ENCODE measurements at regions not wholly inside any gene's neighbourhood (a gene's known extent, or its start where the extent isn't known, plus 50 kb on each side); places are given as distances from the start of the nearest gene placed in this dataset.
A peak's percentile ranks its signal among the peaks of the same experiment; 100 is the strongest.

DNA sequence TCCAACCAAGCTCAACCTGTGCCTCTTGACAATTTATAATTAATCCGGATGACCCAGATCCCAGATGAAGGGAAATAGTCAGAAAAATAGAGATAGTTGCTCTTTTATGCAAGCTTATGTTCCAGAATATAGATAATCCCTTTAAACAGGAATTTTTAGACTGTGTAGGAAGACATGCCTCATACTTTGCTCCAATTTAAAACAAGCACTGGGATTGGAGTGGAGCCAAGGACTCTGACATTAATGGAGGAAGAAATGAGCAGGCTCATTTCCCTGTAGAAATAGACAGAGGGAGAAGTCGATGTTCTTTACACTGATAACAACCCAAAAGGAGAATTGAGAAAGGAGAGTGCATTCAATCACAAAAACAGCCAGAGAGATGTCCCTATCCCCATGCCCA, 70.1 kb upstream of the LRRC55 start:
- Histone ChIP-seq H3K4me3 (ENCODE audit: low read length) (no peak overlapping the region), H3K27me3 (ENCODE audit: low read length) (no peaks in the 10 kb centered on the region), H3K4me1 (ENCODE audit: low read length) (no peaks in the 10 kb centered on the region), H3K4me2 (ENCODE audit: low read depth, low read length, poor library complexity, severe bottlenecking) (no peak overlapping the region), H3K9ac (ENCODE audit: low read length) (no peak overlapping the region), H3K79me2 (ENCODE audit: low read length) (no peaks in the 10 kb centered on the region), H3K36me3 (ENCODE audit: insufficient read depth, low read length) (no peaks in the 10 kb centered on the region), H3K9me2 (replicated peaks; ENCODE audit: insufficient read depth, low read length) (no peaks in the 10 kb centered on the region), H2AFZ (ENCODE audit: low read length) (no peak overlapping the region), H3K9me3 (ENCODE audit: low read length) (no peaks in the 10 kb centered on the region), H4K20me1 (ENCODE audit: insufficient read depth, low read depth, low read length) (no peaks in the 10 kb centered on the region), H3K27ac (ENCODE audit: low read length) (no peak overlapping the region)
- DNase-seq, result no peak

DNA sequence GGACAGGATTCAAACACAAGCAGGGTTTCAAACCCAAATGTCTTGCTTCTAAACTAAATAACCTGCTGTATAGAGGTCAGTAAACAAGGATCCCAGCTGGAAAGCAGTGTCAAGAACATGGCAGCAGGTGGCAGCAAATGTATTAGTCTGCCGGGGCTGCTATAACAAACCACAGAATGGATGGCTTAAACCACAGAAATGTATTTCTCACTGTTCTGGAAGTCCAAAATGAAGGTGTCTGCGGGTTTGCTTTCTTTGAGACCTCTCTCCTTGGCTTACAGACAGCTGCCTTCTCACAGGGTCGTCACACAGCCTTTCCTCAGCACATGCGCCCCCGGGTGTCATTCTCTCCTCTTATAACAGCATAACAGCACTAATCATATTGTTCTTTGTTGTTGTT, 65.1 kb upstream of the LRRC55 start:
- H3K4me1 ChIP-seq (ENCODE audit: low read length), result no peaks in the 10 kb centered on the region
- DNase-seq, result peak; percentile 75
- no peak overlapping the region for H3K9ac ChIP-seq (ENCODE audit: low read length)
- H3K9me2 ChIP-seq (replicated peaks; ENCODE audit: insufficient read depth, low read length), result no peaks in the 10 kb centered on the region
- no peak overlapping the region for H3K4me3 ChIP-seq (ENCODE audit: low read length)
- no peaks in the 10 kb centered on the region for H3K36me3 ChIP-seq (ENCODE audit: insufficient read depth, low read length)
- H3K27ac ChIP-seq (ENCODE audit: low read length), result no peak overlapping the region
- no peaks in the 10 kb centered on the region for H3K79me2 ChIP-seq (ENCODE audit: low read length)
- no peak overlapping the region for H3K4me2 ChIP-seq (ENCODE audit: low read depth, low read length, poor library complexity, severe bottlenecking)
- H3K9me3 ChIP-seq (ENCODE audit: low read length), result no peaks in the 10 kb centered on the region
- no peak overlapping the region for H2AFZ ChIP-seq (ENCODE audit: low read length)
- no peaks in the 10 kb centered on the region for H3K27me3 ChIP-seq (ENCODE audit: low read length)
- no peaks in the 10 kb centered on the region for H4K20me1 ChIP-seq (ENCODE audit: insufficient read depth, low read depth, low read length)

DNA sequence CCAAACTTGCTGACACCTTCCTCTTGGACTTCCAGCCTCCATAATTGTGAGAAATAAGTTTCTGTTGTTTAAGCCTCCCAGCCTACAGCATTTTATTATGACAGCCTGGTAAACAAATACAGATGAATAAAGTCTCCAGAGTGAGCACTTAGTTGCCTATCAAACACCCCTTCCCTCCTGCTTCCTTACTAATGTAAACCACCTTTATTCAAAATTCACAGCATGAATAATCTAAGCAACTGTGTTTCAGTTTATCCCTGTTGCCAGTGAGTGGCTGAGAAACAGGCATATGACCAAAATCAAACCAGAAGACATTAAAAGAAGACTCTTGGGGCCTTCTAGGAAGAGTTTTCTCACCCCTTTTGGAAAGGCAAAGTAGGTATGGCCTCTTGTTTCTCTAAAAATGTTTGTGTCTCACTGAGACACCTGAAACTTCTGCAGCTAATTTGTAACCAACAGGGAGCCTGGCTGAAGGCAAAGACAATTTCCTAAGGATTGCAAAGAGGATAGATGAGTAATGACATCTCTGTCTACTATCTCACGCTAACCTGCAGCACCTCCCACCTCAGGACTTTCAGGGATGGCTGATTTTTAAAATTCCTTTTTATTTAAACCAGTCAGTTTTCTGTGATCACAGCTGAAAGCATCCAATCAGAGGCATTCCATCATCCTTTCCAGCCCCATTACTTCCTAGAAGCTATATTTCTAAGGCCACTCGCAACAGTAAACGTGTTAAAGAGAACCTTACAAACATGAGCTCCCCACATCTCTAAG, 61.4 kb upstream of the LRRC55 start:
- no peaks in the 10 kb centered on the region for H3K79me2 ChIP-seq (ENCODE audit: low read length)
- no peaks in the 10 kb centered on the region for H3K36me3 ChIP-seq (ENCODE audit: insufficient read depth, low read length)
- no peaks in the 10 kb centered on the region for H3K9me3 ChIP-seq (ENCODE audit: low read length)
- no peak overlapping the region for H2AFZ ChIP-seq (ENCODE audit: low read length)
- no peak overlapping the region for H3K4me2 ChIP-seq (ENCODE audit: low read depth, low read length, poor library complexity, severe bottlenecking)
- no peaks in the 10 kb centered on the region for H3K4me1 ChIP-seq (ENCODE audit: low read length)
- H4K20me1 ChIP-seq (ENCODE audit: insufficient read depth, low read depth, low read length), result no peaks in the 10 kb centered on the region
- no peak for DNase-seq
- no peak overlapping the region for H3K9ac ChIP-seq (ENCODE audit: low read length)
- no peaks in the 10 kb centered on the region for H3K27me3 ChIP-seq (ENCODE audit: low read length)
- no peak overlapping the region for H3K27ac ChIP-seq (ENCODE audit: low read length)
- no peak overlapping the region for H3K4me3 ChIP-seq (ENCODE audit: low read length)
- H3K9me2 ChIP-seq (replicated peaks; ENCODE audit: insufficient read depth, low read length), result no peaks in the 10 kb centered on the region

DNA sequence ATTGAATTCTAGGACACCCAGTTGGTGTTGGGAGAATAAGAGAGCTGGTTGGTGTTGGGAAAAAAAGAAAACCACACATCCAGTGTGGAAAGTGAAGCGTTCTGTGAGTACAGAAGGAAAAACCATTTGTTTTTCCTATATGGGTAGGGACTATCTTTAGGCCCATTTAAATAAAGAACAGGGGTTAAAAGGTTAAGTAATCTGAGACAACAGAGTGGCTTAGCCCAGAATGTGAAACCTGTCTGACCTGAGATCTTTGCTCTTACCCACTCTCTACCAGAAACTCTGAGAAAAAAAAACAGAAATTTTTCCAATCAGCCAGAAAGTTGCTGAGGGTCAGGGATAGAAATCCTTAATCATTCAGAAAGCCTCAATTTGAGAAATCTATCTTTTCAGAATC, 59.8 kb upstream of the LRRC55 start:
- H3K9ac ChIP-seq (ENCODE audit: low read length), result no peak overlapping the region
- no peak overlapping the region for H3K4me2 ChIP-seq (ENCODE audit: low read depth, low read length, poor library complexity, severe bottlenecking)
- no peak overlapping the region for H3K4me3 ChIP-seq (ENCODE audit: low read length)
- H4K20me1 ChIP-seq (ENCODE audit: insufficient read depth, low read depth, low read length), result no peaks in the 10 kb centered on the region
- H3K27ac ChIP-seq (ENCODE audit: low read length), result no peak overlapping the region
- no peak overlapping the region for H2AFZ ChIP-seq (ENCODE audit: low read length)
- no peaks in the 10 kb centered on the region for H3K36me3 ChIP-seq (ENCODE audit: insufficient read depth, low read length)
- no peak for DNase-seq
- no peaks in the 10 kb centered on the region for H3K9me2 ChIP-seq (replicated peaks; ENCODE audit: insufficient read depth, low read length)
- no peaks in the 10 kb centered on the region for H3K4me1 ChIP-seq (ENCODE audit: low read length)
- no peaks in the 10 kb centered on the region for H3K27me3 ChIP-seq (ENCODE audit: low read length)
- H3K9me3 ChIP-seq (ENCODE audit: low read length), result no peaks in the 10 kb centered on the region
- no peaks in the 10 kb centered on the region for H3K79me2 ChIP-seq (ENCODE audit: low read length)

GRCh38 chr11:57123590-57123989, 58.2 kb upstream of the LRRC55 start:
- H4K20me1 ChIP-seq (ENCODE audit: insufficient read depth, low read depth, low read length), result no peaks in the 10 kb centered on the region
- no peak overlapping the region for H3K27ac ChIP-seq (ENCODE audit: low read length)
- H3K4me1 ChIP-seq (ENCODE audit: low read length), result no peaks in the 10 kb centered on the region
- no peak overlapping the region for H3K9ac ChIP-seq (ENCODE audit: low read length)
- H3K4me2 ChIP-seq (ENCODE audit: low read depth, low read length, poor library complexity, severe bottlenecking), result no peak overlapping the region
- H3K79me2 ChIP-seq (ENCODE audit: low read length), result no peaks in the 10 kb centered on the region
- no peaks in the 10 kb centered on the region for H3K9me3 ChIP-seq (ENCODE audit: low read length)
- H3K27me3 ChIP-seq (ENCODE audit: low read length), result no peaks in the 10 kb centered on the region
- no peak overlapping the region for H2AFZ ChIP-seq (ENCODE audit: low read length)
- DNase-seq, result no peak
- H3K9me2 ChIP-seq (replicated peaks; ENCODE audit: insufficient read depth, low read length), result no peaks in the 10 kb centered on the region
- H3K36me3 ChIP-seq (ENCODE audit: insufficient read depth, low read length), result no peaks in the 10 kb centered on the region
- H3K4me3 ChIP-seq (ENCODE audit: low read length), result no peak overlapping the region

DNA sequence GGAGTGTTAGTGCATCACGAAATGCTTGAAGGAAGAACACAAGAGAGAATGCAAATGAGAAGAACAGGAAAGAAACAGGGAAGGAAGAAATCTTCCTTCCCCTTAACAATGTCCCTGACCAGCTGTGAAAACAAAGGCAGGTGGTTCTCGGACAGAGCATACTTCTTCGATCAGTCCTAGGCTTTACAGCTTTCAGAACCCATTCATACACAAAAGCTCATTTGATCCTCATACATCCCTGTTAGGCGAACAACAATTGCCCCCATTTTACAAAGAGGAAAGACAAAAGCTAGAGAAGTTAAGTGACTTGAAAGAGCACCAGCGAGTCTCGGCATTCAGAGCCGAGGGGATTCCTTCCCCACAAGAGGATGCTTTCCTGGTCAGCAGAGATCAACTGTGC, 57.2 kb upstream of the LRRC55 start:
- Histone ChIP-seq H3K36me3 (ENCODE audit: insufficient read depth, low read length) (no peaks in the 10 kb centered on the region), H3K79me2 (ENCODE audit: low read length) (no peaks in the 10 kb centered on the region), H3K4me3 (ENCODE audit: low read length) (no peak overlapping the region), H3K27ac (ENCODE audit: low read length) (no peak overlapping the region), H3K9ac (ENCODE audit: low read length) (no peak overlapping the region), H2AFZ (ENCODE audit: low read length) (no peak overlapping the region), H3K4me2 (ENCODE audit: low read depth, low read length, poor library complexity, severe bottlenecking) (no peak overlapping the region), H3K9me3 (ENCODE audit: low read length) (no peaks in the 10 kb centered on the region), H3K27me3 (ENCODE audit: low read length) (no peaks in the 10 kb centered on the region), H3K9me2 (replicated peaks; ENCODE audit: insufficient read depth, low read length) (no peaks in the 10 kb centered on the region), H4K20me1 (ENCODE audit: insufficient read depth, low read depth, low read length) (no peaks in the 10 kb centered on the region), H3K4me1 (ENCODE audit: low read length) (no peaks in the 10 kb centered on the region)
- DNase-seq, result no peak

GRCh38 chr11:57124917-57125316, 56.8 kb upstream of the LRRC55 start:
- DNase-seq, result no peak
- Histone ChIP-seq H4K20me1 (ENCODE audit: insufficient read depth, low read depth, low read length) (no peaks in the 10 kb centered on the region), H3K9me3 (ENCODE audit: low read length) (no peaks in the 10 kb centered on the region), H3K79me2 (ENCODE audit: low read length) (no peaks in the 10 kb centered on the region), H3K27me3 (ENCODE audit: low read length) (no peaks in the 10 kb centered on the region), H3K36me3 (ENCODE audit: insufficient read depth, low read length) (no peaks in the 10 kb centered on the region), H3K4me2 (ENCODE audit: low read depth, low read length, poor library complexity, severe bottlenecking) (no peak overlapping the region), H3K4me1 (ENCODE audit: low read length) (no peaks in the 10 kb centered on the region), H3K9me2 (replicated peaks; ENCODE audit: insufficient read depth, low read length) (no peaks in the 10 kb centered on the region), H3K9ac (ENCODE audit: low read length) (no peak overlapping the region), H2AFZ (ENCODE audit: low read length) (no peak overlapping the region), H3K27ac (ENCODE audit: low read length) (no peak overlapping the region), H3K4me3 (ENCODE audit: low read length) (no peak overlapping the region)

DNA sequence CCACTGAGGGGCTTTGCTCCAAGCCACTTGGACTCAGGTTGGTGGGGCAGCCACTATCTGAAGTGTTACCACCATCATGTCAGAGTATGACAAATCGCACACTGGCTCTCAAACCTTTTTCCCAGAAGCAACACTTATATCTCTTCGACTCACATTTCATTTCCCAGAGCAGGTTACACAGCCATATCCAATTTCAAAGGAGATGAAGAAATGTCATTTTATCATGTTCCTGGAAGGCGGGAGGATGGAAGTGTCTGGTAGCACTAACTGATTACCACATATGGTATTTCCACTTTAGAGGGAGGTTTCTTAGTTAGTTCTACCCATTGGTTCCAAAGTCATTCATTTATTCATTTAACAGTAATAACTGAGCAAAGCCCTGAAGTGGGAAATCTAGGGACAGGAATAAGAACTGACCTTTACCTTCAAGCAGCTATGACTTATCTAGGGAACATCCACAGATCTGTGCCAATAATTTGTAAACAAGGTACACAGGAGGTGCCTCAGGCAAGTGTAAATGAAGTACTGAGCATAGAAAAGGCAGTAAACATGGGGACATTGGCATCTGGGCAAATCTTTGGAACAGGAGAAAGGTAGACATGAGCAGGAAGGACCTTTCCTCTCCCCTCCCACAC, 54.9 kb upstream of the LRRC55 start:
- no peaks in the 10 kb centered on the region for H3K4me1 ChIP-seq (ENCODE audit: low read length)
- no peaks in the 10 kb centered on the region for H3K9me3 ChIP-seq (ENCODE audit: low read length)
- no peaks in the 10 kb centered on the region for H3K9me2 ChIP-seq (replicated peaks; ENCODE audit: insufficient read depth, low read length)
- no peaks in the 10 kb centered on the region for H3K27me3 ChIP-seq (ENCODE audit: low read length)
- no peak for DNase-seq
- H4K20me1 ChIP-seq (ENCODE audit: insufficient read depth, low read depth, low read length), result no peaks in the 10 kb centered on the region
- no peak overlapping the region for H3K9ac ChIP-seq (ENCODE audit: low read length)
- no peaks in the 10 kb centered on the region for H3K36me3 ChIP-seq (ENCODE audit: insufficient read depth, low read length)
- no peak overlapping the region for H3K4me2 ChIP-seq (ENCODE audit: low read depth, low read length, poor library complexity, severe bottlenecking)
- no peak overlapping the region for H3K27ac ChIP-seq (ENCODE audit: low read length)
- H2AFZ ChIP-seq (ENCODE audit: low read length), result no peak overlapping the region
- no peak overlapping the region for H3K4me3 ChIP-seq (ENCODE audit: low read length)
- H3K79me2 ChIP-seq (ENCODE audit: low read length), result no peaks in the 10 kb centered on the region

Measured in Karpas-422 (cell line).